NCI-H2107 (cell line): ENCODE measurements at regions not wholly inside any gene's neighbourhood (a gene's known extent, or its start where the extent isn't known, plus 50 kb on each side); places are given as distances from the start of the nearest gene placed in this dataset.

ENCODE experiments used
- DNase-seq: peaks from one replicate; lab custom pipeline; 2025; lab: John Stamatoyannopoulos, UW

- DNase-seq, result no peak
These were observed 772.2 kb downstream of the LRFN5 start for GRCh38 chr14:42378880-42379279.

- DNase-seq, result no peak
These were observed 771.6 kb downstream of the LRFN5 start for GRCh38 chr14:42378274-42378673.

- DNase-seq, result no peak
These were observed 767.7 kb downstream of the LRFN5 start for GRCh38 chr14:42374332-42374731.

- no peak for DNase-seq
These were observed 763.4 kb downstream of the LRFN5 start for GRCh38 chr14:42370056-42370455.

GRCh38 chr14:42368234-42368633, 761.6 kb downstream of the LRFN5 start:
- DNase-seq, result no peak

GRCh38 chr14:42353315-42353714, 746.6 kb downstream of the LRFN5 start:
- DNase-seq, result no peak

- DNase-seq, result no peak
These were observed 729.2 kb downstream of the LRFN5 start for GRCh38 chr14:42335918-42336317.

- no peak for DNase-seq
These were observed 728.3 kb downstream of the LRFN5 start for GRCh38 chr14:42334931-42335330.

GRCh38 chr14:42323426-42323825, 716.8 kb downstream of the LRFN5 start:
- no peak for DNase-seq

- no peak for DNase-seq
These were observed 716.0 kb downstream of the LRFN5 start for GRCh38 chr14:42322531-42323284.

GRCh38 chr14:42319996-42320395, 713.3 kb downstream of the LRFN5 start:
- DNase-seq, result no peak

- DNase-seq, result no peak
These were observed 710.0 kb downstream of the LRFN5 start for GRCh38 chr14:42316693-42317092.

- DNase-seq, result no peak
These were observed 705.2 kb downstream of the LRFN5 start for GRCh38 chr14:42311876-42312275.

- DNase-seq, result no peak
These were observed 700.7 kb downstream of the LRFN5 start for GRCh38 chr14:42307239-42307825.

- DNase-seq, result no peak
These were observed 693.0 kb downstream of the LRFN5 start for GRCh38 chr14:42299692-42300091.

- DNase-seq, result no peak
These were observed 686.5 kb downstream of the LRFN5 start for GRCh38 chr14:42293180-42293579.

- DNase-seq, result no peak
These were observed 671.2 kb downstream of the LRFN5 start for GRCh38 chr14:42277840-42278239.

GRCh38 chr14:42269234-42269633, 662.6 kb downstream of the LRFN5 start:
- DNase-seq, result no peak

- no peak for DNase-seq
These were observed 641.5 kb downstream of the LRFN5 start for GRCh38 chr14:42248131-42248530.

GRCh38 chr14:42241101-42241500, 634.4 kb downstream of the LRFN5 start:
- no peak for DNase-seq

- DNase-seq, result no peak
These were observed 623.3 kb downstream of the LRFN5 start for GRCh38 chr14:42229976-42230375.

GRCh38 chr14:42229294-42229693, 622.6 kb downstream of the LRFN5 start:
- DNase-seq, result no peak

- DNase-seq, result no peak
These were observed 621.9 kb downstream of the LRFN5 start for GRCh38 chr14:42228611-42229010.
